ENCODE measurements at regions not wholly inside any gene's neighbourhood (a gene's known extent, or its start where the extent isn't known, plus 50 kb on each side); places are given as distances from the start of the nearest gene placed in this dataset.

DNA sequence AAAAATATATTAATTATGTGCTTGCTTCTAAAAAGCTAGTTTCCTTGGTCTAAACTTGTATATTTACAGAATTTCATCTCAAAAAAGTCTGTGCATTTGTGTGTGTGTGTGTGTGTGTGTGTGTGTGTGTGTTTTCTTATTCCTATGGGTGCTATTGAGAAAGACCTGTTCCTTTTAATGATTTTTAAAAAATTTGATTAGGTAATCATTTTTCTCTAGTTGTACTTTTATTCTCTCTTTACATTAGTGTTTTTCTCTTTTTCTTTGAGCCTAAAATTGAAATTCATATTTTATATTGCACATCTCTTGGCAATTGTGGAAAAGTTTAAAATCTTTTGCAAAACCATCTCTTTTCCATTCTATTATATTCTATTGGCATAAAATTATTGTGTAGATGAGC, 690.4 kb upstream of the NDST4 start:
- DNase-seq (ENCODE audit: low read depth) = no peak
- TF ChIP-seq, protein P1, sequence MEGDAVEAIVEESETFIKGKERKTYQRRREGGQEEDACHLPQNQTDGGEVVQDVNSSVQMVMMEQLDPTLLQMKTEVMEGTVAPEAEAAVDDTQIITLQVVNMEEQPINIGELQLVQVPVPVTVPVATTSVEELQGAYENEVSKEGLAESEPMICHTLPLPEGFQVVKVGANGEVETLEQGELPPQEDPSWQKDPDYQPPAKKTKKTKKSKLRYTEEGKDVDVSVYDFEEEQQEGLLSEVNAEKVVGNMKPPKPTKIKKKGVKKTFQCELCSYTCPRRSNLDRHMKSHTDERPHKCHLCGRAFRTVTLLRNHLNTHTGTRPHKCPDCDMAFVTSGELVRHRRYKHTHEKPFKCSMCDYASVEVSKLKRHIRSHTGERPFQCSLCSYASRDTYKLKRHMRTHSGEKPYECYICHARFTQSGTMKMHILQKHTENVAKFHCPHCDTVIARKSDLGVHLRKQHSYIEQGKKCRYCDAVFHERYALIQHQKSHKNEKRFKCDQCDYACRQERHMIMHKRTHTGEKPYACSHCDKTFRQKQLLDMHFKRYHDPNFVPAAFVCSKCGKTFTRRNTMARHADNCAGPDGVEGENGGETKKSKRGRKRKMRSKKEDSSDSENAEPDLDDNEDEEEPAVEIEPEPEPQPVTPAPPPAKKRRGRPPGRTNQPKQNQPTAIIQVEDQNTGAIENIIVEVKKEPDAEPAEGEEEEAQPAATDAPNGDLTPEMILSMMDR (IDR thresholded peaks at IDR 0.05; ENCODE audit: insufficient read depth, low read length) = no peak
- H3K4me3 ChIP-seq (ENCODE audit: low read depth, low read length) = no peak overlapping the region

- no peak for DNase-seq (ENCODE audit: low read depth)
- TF ChIP-seq, protein P1 (IDR thresholded peaks at IDR 0.05; ENCODE audit: insufficient read depth, low read length) = no peak
- no peak overlapping the region for H3K4me3 ChIP-seq (ENCODE audit: low read depth, low read length)
Observed at GRCh38 chr4:115790812-115791211, 677.4 kb upstream of the NDST4 start.

DNA sequence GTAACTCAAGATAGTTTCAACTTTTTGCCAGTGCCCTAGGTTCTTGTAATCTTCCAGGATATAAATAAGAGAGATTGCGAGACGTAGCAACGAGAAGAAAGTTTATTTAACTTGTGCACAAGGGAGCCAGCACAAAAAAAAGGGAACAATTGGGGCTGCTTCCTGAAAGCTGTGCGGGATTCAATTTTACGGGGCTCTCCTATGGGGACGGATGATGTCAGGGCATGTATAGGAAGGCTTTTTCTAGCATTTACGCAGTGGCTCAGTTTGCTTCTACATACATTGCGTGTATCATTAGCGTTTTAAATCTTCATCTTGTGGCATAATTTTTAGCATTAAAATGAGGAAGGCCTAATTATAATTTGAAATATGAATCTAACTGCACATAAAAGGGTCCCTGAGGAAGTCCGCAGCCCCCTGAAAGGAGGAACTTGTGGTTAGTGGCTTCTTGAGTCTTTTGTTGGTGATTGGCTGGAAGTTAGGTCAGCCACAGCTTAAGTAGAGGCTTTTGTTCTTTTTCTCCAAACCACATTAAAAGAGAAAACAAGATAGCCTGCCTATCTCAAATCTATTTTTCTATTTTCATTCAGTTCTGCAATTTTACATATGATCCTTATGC, 668.2 kb upstream of the NDST4 start:
- DNase-seq (ENCODE audit: low read depth) = no peak
- TF ChIP-seq, protein P1 (IDR thresholded peaks at IDR 0.05; ENCODE audit: insufficient read depth, low read length) = no peak

DNA sequence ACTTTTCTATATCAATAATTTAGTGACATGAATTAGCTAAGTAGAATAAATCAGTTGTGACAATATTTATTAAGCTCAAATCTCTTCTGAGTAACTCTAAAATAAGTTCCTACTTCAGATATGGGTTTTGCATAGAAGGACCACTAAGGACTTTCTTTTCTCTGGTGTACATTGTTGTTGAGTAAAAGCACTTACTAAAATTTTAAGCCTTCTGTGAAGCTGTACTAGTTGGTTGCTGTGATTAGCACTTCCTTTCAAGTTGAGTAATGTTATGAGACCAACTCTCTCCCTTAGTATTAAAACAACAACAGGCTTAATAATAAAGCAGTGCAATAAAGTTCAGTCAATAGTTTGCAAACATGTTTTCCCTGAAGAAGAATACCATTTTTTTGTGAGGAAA, 667.4 kb upstream of the NDST4 start:
- no peak overlapping the region for H3K4me3 ChIP-seq (ENCODE audit: low read depth, low read length)
- TF ChIP-seq, protein P1 (IDR thresholded peaks at IDR 0.05; ENCODE audit: insufficient read depth, low read length) = no peak
- no peak for DNase-seq (ENCODE audit: low read depth)

More for the DNA sequence above, 668.2 kb upstream of the NDST4 start:
- H3K4me3 ChIP-seq (ENCODE audit: low read depth, low read length) = no peak overlapping the region

- H3K4me3 ChIP-seq (ENCODE audit: low read depth, low read length) = no peak overlapping the region
- DNase-seq (ENCODE audit: low read depth) = no peak
- TF ChIP-seq, protein P1 (IDR thresholded peaks at IDR 0.05; ENCODE audit: insufficient read depth, low read length) = no peak
Observed at GRCh38 chr4:115780268-115780667, 666.8 kb upstream of the NDST4 start.

- TF ChIP-seq, protein P1 (IDR thresholded peaks at IDR 0.05; ENCODE audit: insufficient read depth, low read length) = no peak
- H3K4me3 ChIP-seq (ENCODE audit: low read depth, low read length) = no peak overlapping the region
- no peak for DNase-seq (ENCODE audit: low read depth)
Observed at GRCh38 chr4:115770046-115770543, 656.7 kb upstream of the NDST4 start.

DNA sequence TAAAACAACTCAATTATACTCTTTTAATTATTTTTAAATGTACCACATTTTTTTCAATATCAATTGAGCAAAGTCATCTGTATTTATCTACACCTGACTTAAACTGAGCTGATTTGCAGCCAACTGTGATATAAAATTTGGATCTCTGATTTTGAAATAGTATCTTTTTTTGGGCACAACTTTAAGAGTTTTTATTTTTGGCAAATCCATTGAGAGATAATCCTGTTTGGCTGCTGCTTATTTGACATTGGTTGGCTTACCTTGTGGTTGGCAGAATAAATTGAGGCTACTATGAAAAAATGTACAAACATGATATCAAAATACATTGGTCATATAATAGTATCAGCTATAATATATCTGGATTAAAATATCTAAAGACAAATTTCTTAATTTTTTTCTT, 656.0 kb upstream of the NDST4 start:
- no peak for DNase-seq (ENCODE audit: low read depth)
- H3K4me3 ChIP-seq (ENCODE audit: low read depth, low read length) = no peak overlapping the region
- TF ChIP-seq, protein P1 (IDR thresholded peaks at IDR 0.05; ENCODE audit: insufficient read depth, low read length) = no peak

All from fibroblast of the aortic adventitia (primary cell).